ENCODE measurements at regions not wholly inside any gene's neighbourhood (a gene's known extent, or its start where the extent isn't known, plus 50 kb on each side); places are given as distances from the start of the nearest gene placed in this dataset.

DNA sequence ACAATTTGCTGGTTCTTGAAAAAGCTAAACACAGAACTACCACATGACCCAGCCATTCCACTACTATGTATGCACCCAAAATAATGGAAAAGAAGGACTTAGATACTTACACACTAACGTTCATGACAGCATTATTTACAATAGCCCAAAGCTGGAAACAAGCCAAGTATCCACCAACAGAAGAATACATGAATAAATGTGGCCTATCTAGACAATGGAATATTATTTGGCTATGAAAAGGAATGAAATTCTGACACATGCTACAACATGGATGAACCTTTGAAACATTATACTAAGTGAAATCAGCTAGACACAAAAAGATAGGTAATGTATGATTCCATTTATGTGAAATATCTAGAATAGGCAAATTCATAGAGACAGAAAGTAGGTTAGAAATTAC is 67.4 kb upstream of the EXOC4 start:
- TF ChIP-seq POLR2AphosphoS5 (IDR thresholded peaks at IDR 0.05; ENCODE audit: insufficient read depth in 1 of 2, low read depth in 1 of 2) (no peak), POLR2A (IDR thresholded peaks at IDR 0.05) (no peak)
- TF ChIP-seq, protein P1, sequence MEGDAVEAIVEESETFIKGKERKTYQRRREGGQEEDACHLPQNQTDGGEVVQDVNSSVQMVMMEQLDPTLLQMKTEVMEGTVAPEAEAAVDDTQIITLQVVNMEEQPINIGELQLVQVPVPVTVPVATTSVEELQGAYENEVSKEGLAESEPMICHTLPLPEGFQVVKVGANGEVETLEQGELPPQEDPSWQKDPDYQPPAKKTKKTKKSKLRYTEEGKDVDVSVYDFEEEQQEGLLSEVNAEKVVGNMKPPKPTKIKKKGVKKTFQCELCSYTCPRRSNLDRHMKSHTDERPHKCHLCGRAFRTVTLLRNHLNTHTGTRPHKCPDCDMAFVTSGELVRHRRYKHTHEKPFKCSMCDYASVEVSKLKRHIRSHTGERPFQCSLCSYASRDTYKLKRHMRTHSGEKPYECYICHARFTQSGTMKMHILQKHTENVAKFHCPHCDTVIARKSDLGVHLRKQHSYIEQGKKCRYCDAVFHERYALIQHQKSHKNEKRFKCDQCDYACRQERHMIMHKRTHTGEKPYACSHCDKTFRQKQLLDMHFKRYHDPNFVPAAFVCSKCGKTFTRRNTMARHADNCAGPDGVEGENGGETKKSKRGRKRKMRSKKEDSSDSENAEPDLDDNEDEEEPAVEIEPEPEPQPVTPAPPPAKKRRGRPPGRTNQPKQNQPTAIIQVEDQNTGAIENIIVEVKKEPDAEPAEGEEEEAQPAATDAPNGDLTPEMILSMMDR (IDR thresholded peaks at IDR 0.05): no peak

Measured in vagina (tissue), 2 donors.